ENCODE measurements at regions not wholly inside any gene's neighbourhood (a gene's known extent, or its start where the extent isn't known, plus 50 kb on each side); places are given as distances from the start of the nearest gene placed in this dataset.

GRCh38 chr5:171693412-171693811 is 92.2 kb upstream of the SMIM23 start:
- TF ChIP-seq POLR2A (IDR thresholded peaks at IDR 0.05; ENCODE audit: low read length) (no peak), GATA1 (IDR thresholded peaks at IDR 0.05; ENCODE audit: low read depth, low read length) (no peak)

All from erythroblast (primary cell).